ENCODE measurements at regions not wholly inside any gene's neighbourhood (a gene's known extent, or its start where the extent isn't known, plus 50 kb on each side); places are given as distances from the start of the nearest gene placed in this dataset.

- Histone ChIP-seq H3K14ac (ENCODE audit: insufficient read length) (no peak overlapping the region), H3K27me3 (replicated peaks in 1 of 4; ENCODE audit: control insufficient read depth in 3 of 4, extremely low read depth in 1 of 4, insufficient read depth in 3 of 4, low read length in 3 of 4) (no peaks in the 10 kb centered on the region), H4K91ac (replicated peaks; ENCODE audit: insufficient read length, low read length) (no peak overlapping the region), H2AK5ac (ENCODE audit: low read depth, low read length) (no peak overlapping the region), H3K56ac (replicated peaks; ENCODE audit: insufficient read length, low read depth, low read length) (no peak overlapping the region), H3K23me2 (ENCODE audit: low read depth, low read length) (no peaks in the 10 kb centered on the region), H3K4me2 (ENCODE audit: insufficient read depth in 1 of 2, low read depth in 2 of 2, low read length in 2 of 2) (no peak overlapping the region), H3K9ac (replicated peaks in 1 of 4; ENCODE audit: extremely low read depth in 1 of 4, low read depth in 3 of 4, low read length in 3 of 4) (no peak overlapping the region), H2BK5ac (ENCODE audit: low read depth, low read length) (no peak overlapping the region), H3K27ac (ENCODE audit: low read depth, low read length) (no peak overlapping the region), H2BK15ac (ENCODE audit: low read length) (no peak overlapping the region), H3K4ac (replicated peaks; ENCODE audit: insufficient read length, low read depth, low read length) (no peak overlapping the region), H2BK120ac (replicated peaks; ENCODE audit: low read depth, low read length) (no peak overlapping the region), H2BK20ac (ENCODE audit: low read length) (no peak overlapping the region), H3K79me2 (ENCODE audit: control insufficient read depth in 1 of 2, insufficient read depth in 2 of 2, low read length in 2 of 2) (no peaks in the 10 kb centered on the region), H3K4me1 (replicated peaks in 1 of 4; ENCODE audit: control insufficient read depth in 3 of 4, insufficient read depth in 4 of 4, low read length in 3 of 4) (no peaks in the 10 kb centered on the region), H4K5ac (ENCODE audit: insufficient read length, low read depth, low read length) (no peak overlapping the region), H3K18ac (ENCODE audit: extremely low read depth, low read length) (no peak overlapping the region), H2AFZ (ENCODE audit: low read length) (no peak overlapping the region), H3K36me3 (ENCODE audit: control insufficient read depth in 2 of 4, insufficient read depth in 4 of 4, low read length in 3 of 4) (no peaks in the 10 kb centered on the region), H3K4me3 (ENCODE audit: extremely low read depth in 1 of 4, insufficient read depth in 2 of 4, low read depth in 3 of 4, low read length in 4 of 4) (no peak overlapping the region), H4K20me1 (replicated peaks in 1 of 2; ENCODE audit: control insufficient read depth in 1 of 2, insufficient read depth in 2 of 2, low read length in 2 of 2) (no peaks in the 10 kb centered on the region), H3K9me3 (ENCODE audit: insufficient read depth in 2 of 2, low read depth in 1 of 2, low read length in 1 of 2) (no peaks in the 10 kb centered on the region), H4K8ac (ENCODE audit: extremely low read depth, insufficient read depth, low read length) (no peak overlapping the region), H3K23ac (ENCODE audit: insufficient read length) (no peak overlapping the region), H3K79me1 (ENCODE audit: low read depth, low read length) (no peaks in the 10 kb centered on the region), H2BK12ac (ENCODE audit: low read depth, low read length) (no peak overlapping the region)
- TF ChIP-seq POU5F1 (IDR thresholded peaks at IDR 0.05; ENCODE audit: low read depth, low read length) (no peak), GABPA (IDR thresholded peaks at IDR 0.05; ENCODE audit: borderline replicate concordance, insufficient read depth, low read length) (no peak), FOSL1 (IDR thresholded peaks at IDR 0.05; ENCODE audit: insufficient read depth, low read depth, low read length) (no peak), SUZ12 (IDR thresholded peaks at IDR 0.05; ENCODE audit: low read length) (no peak), GTF2F1 (IDR thresholded peaks at IDR 0.05; ENCODE audit: borderline replicate concordance, low read depth, low read length) (no peak), SIN3A (conservative IDR thresholded peaks at IDR 0.05 in 1 of 2, IDR thresholded peaks at IDR 0.05 in 1 of 2; ENCODE audit: low read depth in 1 of 2, low read length in 2 of 2) (no peak), CHD1 (IDR thresholded peaks at IDR 0.05; ENCODE audit: low read depth, low read length) (no peak), KDM5A (IDR thresholded peaks at IDR 0.05; ENCODE audit: low read length) (no peak), EP300 (IDR thresholded peaks at IDR 0.05; ENCODE audit: borderline replicate concordance in 1 of 2, low read depth in 2 of 2, low read length in 2 of 2) (no peak), BRCA1 (IDR thresholded peaks at IDR 0.05; ENCODE audit: low read depth, low read length) (no peak), MAX (IDR thresholded peaks at IDR 0.05) (no peak), NANOG (IDR thresholded peaks at IDR 0.05; ENCODE audit: insufficient read depth, low read depth, low read length, poor library complexity, severe bottlenecking) (no peak), SIX5 (IDR thresholded peaks at IDR 0.05; ENCODE audit: low read depth, low read length) (no peak), KDM1A (IDR thresholded peaks at IDR 0.05; ENCODE audit: borderline replicate concordance, low read length) (no peak), YY1 (IDR thresholded peaks at IDR 0.05; ENCODE audit: low read depth, low read length) (no peak)
- ChIA-PET POLR2A (ENCODE audit: partially characterized antibody) (no interaction called here), CTCF (ENCODE audit: partially characterized antibody) (interaction anchor here (1.0 to 2.6 kb wide), 6 partner anchors 23 to 400 kb away, joined by 3 to 22 read pairs (median 4); no protein-coding TSS in a partner anchor)
- 100% methylated on average over 1 of the region's 1 CpG; no CpG with 5 or more reads in 1 of the 2 experiments for WGBS, 2 experiments (ENCODE audit: extremely low coverage in 1 of 2, insufficient coverage in 1 of 2, insufficient read length in 1 of 2, insufficient replicate concordance in 2 of 2, low coverage in 1 of 2, low lambda C conversion rate in 2 of 2, missing lambda C conversion rate in 1 of 2)
- FAIRE-seq (no peak), DNase-seq (ENCODE audit: low read depth in 1 of 2, low spot score in 2 of 2) (no peak)
Measured at GRCh38 chr6:93017626-93018025, 401.7 kb downstream of the EPHA7 start.

All from H1 (cell line).